ENCODE measurements at regions not wholly inside any gene's neighbourhood (a gene's known extent, or its start where the extent isn't known, plus 50 kb on each side); places are given as distances from the start of the nearest gene placed in this dataset.
A peak's percentile ranks its signal among the peaks of the same experiment; 100 is the strongest.

DNA sequence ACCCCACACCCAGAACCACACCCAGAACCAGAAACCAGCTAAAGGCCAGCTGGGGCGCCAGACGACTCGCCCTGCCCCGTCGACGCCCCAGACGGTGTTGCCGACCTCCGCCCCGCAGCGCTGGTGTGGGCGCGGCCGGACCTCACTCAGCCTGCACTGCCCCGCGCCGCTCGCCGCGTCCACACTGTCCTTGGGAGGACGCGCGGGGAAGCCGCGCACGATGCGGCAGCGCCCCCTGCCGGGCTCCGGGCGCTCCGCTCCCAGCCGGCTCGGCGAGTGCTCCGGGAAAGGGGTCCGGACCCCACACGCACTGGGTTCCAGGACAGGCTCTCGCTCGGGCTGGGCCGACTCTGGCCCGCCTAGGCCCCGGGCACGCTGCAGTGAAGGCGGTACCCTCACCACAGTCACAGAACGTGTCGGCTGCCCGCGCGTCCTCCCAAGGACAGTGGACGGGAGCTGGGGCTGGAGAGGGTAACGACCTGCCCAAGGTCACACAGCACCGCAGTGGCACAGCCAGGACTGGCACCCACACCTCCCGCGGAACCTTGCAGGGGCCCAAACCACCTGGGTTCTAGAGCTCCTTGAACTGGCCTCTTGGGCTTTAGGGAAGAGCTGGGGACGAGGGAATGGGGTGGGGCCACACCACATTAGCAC lies 90.2 kb downstream of the DMRTA2 start:
- no peaks in the 10 kb centered on the region; the same call in 1 of the 2 replicates for H3K4me1 ChIP-seq (ENCODE audit: control insufficient read depth, insufficient read depth, low read length)
- ChIA-PET CTCF (interaction anchor here (0.6 to 3.4 kb wide), 19 partner anchors 8 to 1655 kb away, joined by 3 to 21 read pairs (median 3); no protein-coding TSS in a partner anchor), SMC1A (ENCODE audit: uncharacterized antibody, unreplicated experiment) (interaction anchor here (1.0 kb wide), 1 partner anchor 1656 kb away, joined by 3 read pairs; no protein-coding TSS in a partner anchor), RAD21 (ENCODE audit: unreplicated experiment) (interaction anchor here (1.6 kb wide), 1 partner anchor 1656 kb away, joined by 6 read pairs; no protein-coding TSS in a partner anchor), POLR2A (no interaction called here)
- WGBS (ENCODE audit: insufficient coverage, insufficient replicate concordance, low lambda C conversion rate, missing lambda C conversion rate): 3% methylated on average over 46 of the region's 56 CpGs
- H2AFZ ChIP-seq (ENCODE audit: control insufficient read depth, low read depth, low read length): peak overlapping the region; percentile 70
- H3K36me3 ChIP-seq (ENCODE audit: control insufficient read depth in 2 of 2, insufficient read depth in 2 of 2, low read length in 1 of 2): no peaks in the 10 kb centered on the region
- ATAC-seq (peak; percentile 97), DNase-seq (ENCODE audit: low read depth, low spot score) (no peak), FAIRE-seq (no peak)
- H3K79me2 ChIP-seq (ENCODE audit: control insufficient read depth, insufficient read depth, low read length): no peaks in the 10 kb centered on the region
- BruUV-seq (replicated peaks): no TSS peak
- in situ Hi-C loops (cut with MboI): loop anchor here (10.0 kb wide), 1 partner anchor 1418 kb away; no protein-coding TSS in a partner anchor
- no peaks in the 10 kb centered on the region for H4K20me1 ChIP-seq (ENCODE audit: control insufficient read depth, insufficient read depth)
- peak overlapping the region; percentile 68 for H3K4me2 ChIP-seq (ENCODE audit: control insufficient read depth, insufficient read depth)
- no peak overlapping the region for H3K27ac ChIP-seq (ENCODE audit: control insufficient read depth, insufficient read depth)
- peak overlapping the region; percentile 45; the same call in 1 of the 2 replicates for H3K4me3 ChIP-seq
- H3K9ac ChIP-seq (ENCODE audit: control insufficient read depth, insufficient read depth, low read length): no peak overlapping the region; the same call in 1 of the 2 replicates
- intact Hi-C loops (cut with micrococcal nuclease; ENCODE audit: unreplicated experiment): loop anchor here (2.0 kb wide), 1 partner anchor 1416 kb away; no protein-coding TSS in a partner anchor
- peaks cover 1 to 2% of the 10 kb centered on the region in 2 experiments; a peak in 1 of 4 replicates for H3K27me3 ChIP-seq (replicated peaks in 1 of 2; ENCODE audit: control insufficient read depth in 2 of 2, insufficient read depth in 2 of 2, low read length in 1 of 2)
- no peaks in the 10 kb centered on the region for H3K9me3 ChIP-seq (replicated peaks; ENCODE audit: control insufficient read depth, insufficient read depth, low read length)
- TF ChIP-seq HDAC6 (IDR thresholded peaks at IDR 0.05; ENCODE audit: unreplicated experiment) (no peak), CHD1 (IDR thresholded peaks at IDR 0.05; ENCODE audit: low read depth, low read length) (no peak), YY1 (IDR thresholded peaks at IDR 0.05; ENCODE audit: low read depth, low read length) (0 out of 2 replicates have a peak, but pooled peaks have one; percentile 12), POLR2AphosphoS2 (IDR thresholded peaks at IDR 0.05; ENCODE audit: low read depth, low read length) (no peak), SIX5 (IDR thresholded peaks at IDR 0.05; ENCODE audit: low read depth, low read length, severe bottlenecking) (no peak), GABPA (IDR thresholded peaks at IDR 0.05; ENCODE audit: low read depth) (no peak), KLF5 (IDR thresholded peaks at IDR 0.05; ENCODE audit: partially characterized antibody) (no peak), PAX8 (IDR thresholded peaks at IDR 0.05) (no peak), RB1 (IDR thresholded peaks at IDR 0.05; ENCODE audit: borderline replicate concordance) (no peak), SMARCA5 (IDR thresholded peaks at IDR 0.05) (0 out of 2 replicates have a peak, but pooled peaks have one; percentile 30), RAD21 (IDR thresholded peaks at IDR 0.05; ENCODE audit: insufficient read depth, low read depth, low read length) (peak; percentile 64), ZSCAN29 (IDR thresholded peaks at IDR 0.05) (peak; percentile 90), SMC3 (IDR thresholded peaks at IDR 0.05; ENCODE audit: borderline replicate concordance, low read length) (0 out of 2 replicates have a peak, but pooled peaks have one; percentile 8), MXI1 (IDR thresholded peaks at IDR 0.05; ENCODE audit: low read depth, low read length) (no peak), CHD2 (IDR thresholded peaks at IDR 0.05; ENCODE audit: borderline replicate concordance, low read depth, low read length) (no peak)
- TF ChIP-seq, protein P1, sequence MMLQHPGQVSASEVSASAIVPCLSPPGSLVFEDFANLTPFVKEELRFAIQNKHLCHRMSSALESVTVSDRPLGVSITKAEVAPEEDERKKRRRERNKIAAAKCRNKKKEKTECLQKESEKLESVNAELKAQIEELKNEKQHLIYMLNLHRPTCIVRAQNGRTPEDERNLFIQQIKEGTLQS (IDR thresholded peaks at IDR 0.05; ENCODE audit: borderline replicate concordance, extremely low read depth, low read depth, low read length): no peak
- TF ChIP-seq, protein P2, sequence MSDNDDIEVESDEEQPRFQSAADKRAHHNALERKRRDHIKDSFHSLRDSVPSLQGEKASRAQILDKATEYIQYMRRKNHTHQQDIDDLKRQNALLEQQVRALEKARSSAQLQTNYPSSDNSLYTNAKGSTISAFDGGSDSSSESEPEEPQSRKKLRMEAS (IDR thresholded peaks at IDR 0.05; ENCODE audit: low read depth, low read length): no peak
- TF ChIP-seq, protein P3, sequence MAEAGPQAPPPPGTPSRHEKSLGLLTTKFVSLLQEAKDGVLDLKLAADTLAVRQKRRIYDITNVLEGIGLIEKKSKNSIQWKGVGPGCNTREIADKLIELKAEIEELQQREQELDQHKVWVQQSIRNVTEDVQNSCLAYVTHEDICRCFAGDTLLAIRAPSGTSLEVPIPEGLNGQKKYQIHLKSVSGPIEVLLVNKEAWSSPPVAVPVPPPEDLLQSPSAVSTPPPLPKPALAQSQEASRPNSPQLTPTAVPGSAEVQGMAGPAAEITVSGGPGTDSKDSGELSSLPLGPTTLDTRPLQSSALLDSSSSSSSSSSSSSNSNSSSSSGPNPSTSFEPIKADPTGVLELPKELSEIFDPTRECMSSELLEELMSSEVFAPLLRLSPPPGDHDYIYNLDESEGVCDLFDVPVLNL (IDR thresholded peaks at IDR 0.05; ENCODE audit: low read depth, low read length): no peak
- TF ChIP-seq, protein P4, sequence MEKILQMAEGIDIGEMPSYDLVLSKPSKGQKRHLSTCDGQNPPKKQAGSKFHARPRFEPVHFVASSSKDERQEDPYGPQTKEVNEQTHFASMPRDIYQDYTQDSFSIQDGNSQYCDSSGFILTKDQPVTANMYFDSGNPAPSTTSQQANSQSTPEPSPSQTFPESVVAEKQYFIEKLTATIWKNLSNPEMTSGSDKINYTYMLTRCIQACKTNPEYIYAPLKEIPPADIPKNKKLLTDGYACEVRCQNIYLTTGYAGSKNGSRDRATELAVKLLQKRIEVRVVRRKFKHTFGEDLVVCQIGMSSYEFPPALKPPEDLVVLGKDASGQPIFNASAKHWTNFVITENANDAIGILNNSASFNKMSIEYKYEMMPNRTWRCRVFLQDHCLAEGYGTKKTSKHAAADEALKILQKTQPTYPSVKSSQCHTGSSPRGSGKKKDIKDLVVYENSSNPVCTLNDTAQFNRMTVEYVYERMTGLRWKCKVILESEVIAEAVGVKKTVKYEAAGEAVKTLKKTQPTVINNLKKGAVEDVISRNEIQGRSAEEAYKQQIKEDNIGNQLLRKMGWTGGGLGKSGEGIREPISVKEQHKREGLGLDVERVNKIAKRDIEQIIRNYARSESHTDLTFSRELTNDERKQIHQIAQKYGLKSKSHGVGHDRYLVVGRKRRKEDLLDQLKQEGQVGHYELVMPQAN (conservative IDR thresholded peaks at IDR 0.05): no peak
- TF ChIP-seq, protein P5, sequence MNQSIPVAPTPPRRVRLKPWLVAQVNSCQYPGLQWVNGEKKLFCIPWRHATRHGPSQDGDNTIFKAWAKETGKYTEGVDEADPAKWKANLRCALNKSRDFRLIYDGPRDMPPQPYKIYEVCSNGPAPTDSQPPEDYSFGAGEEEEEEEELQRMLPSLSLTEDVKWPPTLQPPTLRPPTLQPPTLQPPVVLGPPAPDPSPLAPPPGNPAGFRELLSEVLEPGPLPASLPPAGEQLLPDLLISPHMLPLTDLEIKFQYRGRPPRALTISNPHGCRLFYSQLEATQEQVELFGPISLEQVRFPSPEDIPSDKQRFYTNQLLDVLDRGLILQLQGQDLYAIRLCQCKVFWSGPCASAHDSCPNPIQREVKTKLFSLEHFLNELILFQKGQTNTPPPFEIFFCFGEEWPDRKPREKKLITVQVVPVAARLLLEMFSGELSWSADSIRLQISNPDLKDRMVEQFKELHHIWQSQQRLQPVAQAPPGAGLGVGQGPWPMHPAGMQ (IDR thresholded peaks at IDR 0.05; ENCODE audit: borderline replicate concordance): no peak

All from GM12878 (cell line).